ENCODE measurements at regions not wholly inside any gene's neighbourhood (a gene's known extent, or its start where the extent isn't known, plus 50 kb on each side); places are given as distances from the start of the nearest gene placed in this dataset.

- Histone ChIP-seq H3K27ac (no peak overlapping the region), H3K4me3 (no peak overlapping the region), H3K9me3 (no peaks in the 10 kb centered on the region), H3K36me3 (no peaks in the 10 kb centered on the region), H3K4me1 (no peaks in the 10 kb centered on the region), H3K27me3 (peaks cover 0 to 4% (median 0%) of the 10 kb centered on the region in 4 donors)
- intact Hi-C loops (cut with DNase I): no loop called here
- 84 to 88% methylated on average over 2 of the region's 2 CpGs for WGBS, 2 donors
- DNase-seq: no peak
- TF ChIP-seq POLR2A (IDR thresholded peaks at IDR 0.05) (no peak), CTCF (IDR thresholded peaks at IDR 0.05) (no peak)
These were observed 227.7 kb upstream of the SNX2 start for GRCh38 chr5:122547219-122547618.

- Histone ChIP-seq H3K9me3 (no peaks in the 10 kb centered on the region), H3K27me3 (no peaks in the 10 kb centered on the region), H3K4me1 (no peaks in the 10 kb centered on the region), H3K36me3 (no peaks in the 10 kb centered on the region), H3K27ac (no peak overlapping the region), H3K4me3 (no peak overlapping the region)
- DNase-seq: no peak
- intact Hi-C loops (cut with DNase I): no loop called here
- WGBS, 2 donors: 76 to 77% methylated on average over 4 of the region's 4 CpGs
- TF ChIP-seq POLR2A (IDR thresholded peaks at IDR 0.05): no peak
- TF ChIP-seq CTCF (IDR thresholded peaks at IDR 0.05): no peak
These were observed 227.2 kb upstream of the SNX2 start for GRCh38 chr5:122547669-122548068.

- TF ChIP-seq POLR2A (IDR thresholded peaks at IDR 0.05): no peak
- TF ChIP-seq CTCF (IDR thresholded peaks at IDR 0.05): no peak
- no peaks in the 10 kb centered on the region for H3K36me3 ChIP-seq
- H3K27ac ChIP-seq: no peak overlapping the region
- H3K27me3 ChIP-seq: no peaks in the 10 kb centered on the region
- intact Hi-C loops (cut with DNase I): no loop called here
- no peak overlapping the region for H3K4me3 ChIP-seq
- H3K9me3 ChIP-seq: no peaks in the 10 kb centered on the region
- DNase-seq: no peak
- peaks cover 0 to 5% (median 0%) of the 10 kb centered on the region in 3 donors for H3K4me1 ChIP-seq
These were observed 215.2 kb upstream of the SNX2 start for GRCh38 chr5:122559676-122560075.

DNA sequence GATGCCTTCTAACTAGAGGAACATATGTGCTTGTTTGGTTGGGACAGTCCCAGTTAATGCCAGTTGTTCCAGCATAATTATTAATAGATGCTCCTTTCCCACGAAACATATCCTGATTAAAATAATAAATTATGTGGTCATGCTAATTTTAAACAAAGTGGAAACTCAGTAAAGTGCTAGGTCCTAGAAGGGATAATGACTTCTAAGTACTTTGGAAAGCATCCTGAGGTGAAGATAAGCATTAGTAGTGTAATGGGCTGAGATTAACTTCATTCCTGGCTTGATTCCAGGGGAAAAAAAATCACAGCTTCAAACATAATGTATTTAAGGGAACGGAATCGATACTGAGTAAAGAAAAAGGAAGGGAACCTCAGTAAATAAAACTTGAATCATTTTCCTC is 213.7 kb upstream of the SNX2 start:
- H3K4me1 ChIP-seq: peaks cover 0 to 5% (median 0%) of the 10 kb centered on the region in 3 donors
- 21 to 29% methylated on average over 3 of the region's 3 CpGs for WGBS, 2 donors
- no peaks in the 10 kb centered on the region for H3K27me3 ChIP-seq
- TF ChIP-seq CTCF (IDR thresholded peaks at IDR 0.05): no peak
- no peak for TF ChIP-seq POLR2A (IDR thresholded peaks at IDR 0.05)
- no peak for DNase-seq
- H3K9me3 ChIP-seq: no peaks in the 10 kb centered on the region
- no peak overlapping the region for H3K27ac ChIP-seq
- H3K36me3 ChIP-seq: no peaks in the 10 kb centered on the region
- no peak overlapping the region for H3K4me3 ChIP-seq
- intact Hi-C loops (cut with DNase I): no loop called here

DNA sequence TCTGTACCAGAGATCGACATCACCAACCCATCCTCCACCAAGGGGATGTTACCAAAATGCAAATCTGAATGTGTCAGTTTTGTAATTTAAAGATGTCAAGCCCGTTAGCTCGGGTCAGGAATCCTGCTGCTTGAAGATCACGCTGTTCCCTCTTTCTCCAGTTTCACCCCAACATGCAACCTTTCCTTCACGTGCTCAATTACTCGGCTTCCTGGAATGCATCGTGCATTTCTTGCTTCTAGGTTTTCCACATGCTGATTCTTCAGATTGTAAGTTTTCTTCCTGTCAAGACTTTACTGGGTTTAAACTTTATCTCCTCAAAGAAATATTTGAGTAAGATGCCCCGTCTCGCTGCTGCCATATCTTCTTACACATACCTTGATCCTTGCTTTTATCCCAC is 209.5 kb upstream of the SNX2 start:
- TF ChIP-seq POLR2A (IDR thresholded peaks at IDR 0.05) (no peak), CTCF (IDR thresholded peaks at IDR 0.05) (no peak)
- Histone ChIP-seq H3K9me3 (no peaks in the 10 kb centered on the region), H3K27me3 (no peaks in the 10 kb centered on the region), H3K4me3 (no peak overlapping the region), H3K36me3 (no peaks in the 10 kb centered on the region), H3K4me1 (peaks cover 0 to 5% (median 0%) of the 10 kb centered on the region in 3 donors), H3K27ac (no peak overlapping the region)
- intact Hi-C loops (cut with DNase I): no loop called here
- WGBS, 2 donors: 85 to 89% methylated on average over 9 of the region's 9 CpGs
- no peak for DNase-seq
